A673 (cell line): ENCODE measurements at regions not wholly inside any gene's neighbourhood (a gene's known extent, or its start where the extent isn't known, plus 50 kb on each side); places are given as distances from the start of the nearest gene placed in this dataset.

Experiments
- BruUV-seq: library from RNA; stranded (reverse); fragments of 400-500 nt; replicated peaks from 2 replicates; lab custom pipeline; 2021; lab: Mats Ljungman, UMichigan
- CTCF ChIA-PET: fragments of 300-600 bp; sonication (Branson Sonifier 250); formaldehyde crosslinking; loops from one replicate; lab custom pipeline; 2022; ENCODE audit warnings: antibody characterized with exemption; lab: Charles Lee
- POLR2A ChIA-PET: fragments of 300-600 bp; sonication (Branson Sonifier 250); formaldehyde crosslinking; loops from one replicate; lab custom pipeline; 2022; ENCODE audit warnings: antibody characterized with exemption; ENCODE audit not compliant: low non-redundant PET; lab: Charles Lee
- DNase-seq: peaks from one replicate; pipeline ENCODE4 v3.0.0-alpha.2; 2015; ENCODE audit warnings: low spot score
- H3K27ac ChIP-seq: fragments of 200-600 bp; sonication (generic); 2 replicates; pipeline ENCODE4 v1.5.1; 2016; ENCODE audit warnings: mixed run types, low read depth, mild to moderate bottlenecking, mixed read lengths, antibody characterized with exemption, low read length; ENCODE audit not compliant: poor library complexity, severe bottlenecking
- H3K27me3 ChIP-seq: fragments of 200-600 bp; sonication (generic); replicated peaks from 2 replicates; pipeline ENCODE4 v1.6.1; 2017; ENCODE audit warnings: mixed run types, low read depth, mild to moderate bottlenecking, mixed read lengths, antibody characterized with exemption, low read length; ENCODE audit not compliant: insufficient read depth, poor library complexity
- H3K36me3 ChIP-seq: fragments of 200-600 bp; sonication (generic); 2 replicates; pipeline ENCODE4 v1.6.1; 2016; ENCODE audit warnings: mixed run types, mild to moderate bottlenecking, mixed read lengths, antibody characterized with exemption, low read length; ENCODE audit not compliant: insufficient read depth, poor library complexity, severe bottlenecking
- H3K4me1 ChIP-seq: fragments of 200-600 bp; sonication (generic); 2 replicates; pipeline ENCODE4 v1.6.1; 2017; ENCODE audit warnings: mixed run types, mild to moderate bottlenecking, mixed read lengths, antibody characterized with exemption, low read length; ENCODE audit not compliant: insufficient read depth, poor library complexity, severe bottlenecking
- H3K4me3 ChIP-seq: fragments of 200-600 bp; sonication (generic); 2 replicates; pipeline ENCODE4 v1.5.1; 2016; ENCODE audit warnings: low read depth, mixed run types, mild to moderate bottlenecking, mixed read lengths, low read length; ENCODE audit not compliant: poor library complexity, severe bottlenecking
- H3K9me3 ChIP-seq: fragments of 200-600 bp; sonication (generic); 2 replicates; pipeline ENCODE4 v1.6.1; 2016; ENCODE audit warnings: mixed run types, low read depth, mild to moderate bottlenecking, mixed read lengths, antibody characterized with exemption, low read length; ENCODE audit not compliant: poor library complexity, severe bottlenecking
- CTCF ChIP-seq: fragments of 300-800, 200-600 bp; sonication (generic); conservative IDR thresholded peaks from 2 replicates; pipeline ENCODE4 v1.5.1; 2017; ENCODE audit warnings: low read depth, mild to moderate bottlenecking, antibody characterized with exemption, low read length, moderate library complexity, mixed read lengths
- EZH2 ChIP-seq: fragments of 200-600 bp; sonication (generic); IDR thresholded peaks from 2 replicates; pipeline ENCODE4 v1.6.1; 2017; ENCODE audit warnings: borderline replicate concordance, low read depth, mild to moderate bottlenecking, mixed read lengths, antibody characterized with exemption, low read length; ENCODE audit not compliant: poor library complexity, severe bottlenecking
- intact Hi-C: fragments of 100-400 bp; cut with micrococcal nuclease; formaldehyde crosslinking; loops from one replicate; pipeline ENCODE4 v1.10.0; 2022; ENCODE audit not compliant: unreplicated experiment

- intact Hi-C loops, result no loop called here
- Histone ChIP-seq H3K9me3 (no peaks in the 10 kb centered on the region), H3K27ac (no peak overlapping the region), H3K27me3 (no peaks in the 10 kb centered on the region), H3K4me1 (no peaks in the 10 kb centered on the region), H3K36me3 (no peaks in the 10 kb centered on the region), H3K4me3 (no peak overlapping the region)
- DNase-seq, result peak; percentile 51
- CTCF ChIA-PET, result no interaction called here
- POLR2A ChIA-PET, result no interaction called here
- no TSS peak for BruUV-seq
- TF ChIP-seq EZH2, result no peak
- no peak for TF ChIP-seq CTCF
Measured at GRCh38 chr4:82017680-82018079, 356.1 kb downstream of the HNRNPD start.

DNA sequence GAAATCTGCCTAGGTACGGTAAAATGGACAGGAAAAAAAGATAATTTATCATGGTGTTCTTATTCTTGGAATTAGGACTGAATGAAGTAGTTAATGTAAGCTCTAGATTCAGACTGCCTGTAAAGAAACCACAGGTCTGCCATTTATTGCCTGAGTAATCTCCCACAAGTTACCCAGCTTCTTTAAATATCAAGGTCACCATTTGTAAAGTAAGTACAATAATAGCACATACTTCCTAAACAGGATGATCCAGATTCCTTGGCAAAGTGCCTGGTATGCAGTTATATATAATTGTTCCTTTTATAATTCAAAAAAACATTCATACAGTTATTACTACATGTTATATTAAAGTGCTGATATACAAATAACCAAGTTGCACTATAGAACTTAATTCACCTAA lies 368.6 kb downstream of the HNRNPD start:
- Histone ChIP-seq H3K4me3 (no peak overlapping the region), H3K4me1 (no peaks in the 10 kb centered on the region), H3K36me3 (no peaks in the 10 kb centered on the region), H3K27ac (no peak overlapping the region), H3K9me3 (no peaks in the 10 kb centered on the region), H3K27me3 (no peaks in the 10 kb centered on the region)
- peak; percentile 0 for DNase-seq
- no TSS peak for BruUV-seq
- POLR2A ChIA-PET, result no interaction called here
- intact Hi-C loops, result no loop called here
- CTCF ChIA-PET, result no interaction called here
- TF ChIP-seq EZH2, result no peak
- no peak for TF ChIP-seq CTCF

DNA sequence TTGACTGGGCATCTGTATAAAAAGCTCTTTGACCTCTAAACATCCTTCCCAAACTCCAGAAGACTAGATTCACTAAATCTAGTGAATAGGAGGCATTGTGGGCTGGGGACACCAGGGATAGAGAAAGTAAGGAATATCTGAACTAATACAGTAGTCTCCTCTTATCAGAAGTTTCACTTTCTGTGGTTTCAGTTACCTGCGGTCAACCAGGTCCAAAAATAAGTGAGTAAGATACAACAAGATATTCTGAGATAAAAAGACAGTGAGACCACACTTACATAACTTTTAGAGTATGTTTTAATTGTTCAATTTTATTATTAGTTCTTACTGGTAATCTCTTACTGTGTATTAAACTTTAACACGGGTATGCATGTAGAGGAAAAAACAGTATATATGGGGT lies 376.5 kb downstream of the HNRNPD start:
- no peaks in the 10 kb centered on the region for H3K9me3 ChIP-seq
- no peak overlapping the region for H3K4me3 ChIP-seq
- CTCF ChIA-PET, result no interaction called here
- no TSS peak for BruUV-seq
- TF ChIP-seq CTCF (no peak), EZH2 (no peak)
- POLR2A ChIA-PET, result no interaction called here
- H3K36me3 ChIP-seq, result no peaks in the 10 kb centered on the region
- intact Hi-C loops, result no loop called here
- DNase-seq, result no peak
- H3K27me3 ChIP-seq, result no peaks in the 10 kb centered on the region
- H3K4me1 ChIP-seq, result no peaks in the 10 kb centered on the region
- no peak overlapping the region for H3K27ac ChIP-seq
